ENCODE measurements at regions not wholly inside any gene's neighbourhood (a gene's known extent, or its start where the extent isn't known, plus 50 kb on each side); places are given as distances from the start of the nearest gene placed in this dataset.

- CTCF ChIA-PET = no interaction called here
- no TSS peak for BruUV-seq (replicated peaks)
- intact Hi-C loops (cut with micrococcal nuclease) = no loop called here
These were observed 145.6 kb upstream of the NCK2 start for GRCh38 chr2:105598829-105599698.

More at GRCh38 chr2:105598829-105599698, 145.6 kb upstream of the NCK2 start:
- ChIA-PET RAD21 (ENCODE audit: low non-redundant PET in 1 of 2, low total read pairs in 2 of 2, uncharacterized antibody in 2 of 2, unreplicated experiment in 2 of 2) (no interaction called here), POLR2A (no interaction called here)
- H3K27ac ChIP-seq (ENCODE audit: low read depth, low read length) = no peak overlapping the region
- no peak overlapping the region for H3K4me3 ChIP-seq (replicated peaks in 1 of 2; ENCODE audit: low read depth in 1 of 2, low read length in 2 of 2)
- H3K9me2 ChIP-seq (ENCODE audit: insufficient read depth) = no peaks in the 10 kb centered on the region
- no peak for ATAC-seq
- H3K79me2 ChIP-seq (ENCODE audit: insufficient read depth, low read length) = no peaks in the 10 kb centered on the region
- peaks cover 0 to 11% of the 10 kb centered on the region in 2 experiments; a peak in 2 of 4 replicates for H3K4me1 ChIP-seq (ENCODE audit: control insufficient read depth in 1 of 2, insufficient read depth in 2 of 2, low read length in 2 of 2)
- no peak for DNase-seq (ENCODE audit: low read depth, low spot score)
- TF ChIP-seq ZBTB33 (IDR thresholded peaks at IDR 0.05; ENCODE audit: extremely low read depth, insufficient replicate concordance, low read length) (no peak), TCF7L2 (IDR thresholded peaks at IDR 0.05; ENCODE audit: borderline replicate concordance, extremely low read depth, insufficient read depth, insufficient read length) (no peak), MAX (IDR thresholded peaks at IDR 0.05) (no peak), EZH2 (IDR thresholded peaks at IDR 0.05) (no peak), FOSL1 (IDR thresholded peaks at IDR 0.05; ENCODE audit: low read depth) (no peak)
- no peaks in the 10 kb centered on the region for H3K9me3 ChIP-seq (ENCODE audit: control insufficient read depth in 1 of 2, insufficient read depth in 1 of 2, low read depth in 1 of 2, low read length in 2 of 2)
- H2AFZ ChIP-seq (ENCODE audit: low read depth, low read length, poor library complexity, severe bottlenecking) = no peak overlapping the region
- no peaks in the 10 kb centered on the region for H4K20me1 ChIP-seq (ENCODE audit: insufficient read depth)
- H3K4me2 ChIP-seq (ENCODE audit: low read length) = no peak overlapping the region
- no peak overlapping the region for H3K9ac ChIP-seq (ENCODE audit: low read length)
- no peaks in the 10 kb centered on the region for H3K36me3 ChIP-seq (ENCODE audit: control insufficient read depth in 1 of 2, insufficient read depth in 2 of 2, low read length in 2 of 2)
- H3K27me3 ChIP-seq (ENCODE audit: insufficient read depth, low read length) = 0 out of 2 replicates have a peak, but pooled peaks cover 6% of the 10 kb centered on the region

Data from HCT116 (cell line).